ENCODE measurements at regions not wholly inside any gene's neighbourhood (a gene's known extent, or its start where the extent isn't known, plus 50 kb on each side); places are given as distances from the start of the nearest gene placed in this dataset.
A peak's percentile ranks its signal among the peaks of the same experiment; 100 is the strongest.

DNA sequence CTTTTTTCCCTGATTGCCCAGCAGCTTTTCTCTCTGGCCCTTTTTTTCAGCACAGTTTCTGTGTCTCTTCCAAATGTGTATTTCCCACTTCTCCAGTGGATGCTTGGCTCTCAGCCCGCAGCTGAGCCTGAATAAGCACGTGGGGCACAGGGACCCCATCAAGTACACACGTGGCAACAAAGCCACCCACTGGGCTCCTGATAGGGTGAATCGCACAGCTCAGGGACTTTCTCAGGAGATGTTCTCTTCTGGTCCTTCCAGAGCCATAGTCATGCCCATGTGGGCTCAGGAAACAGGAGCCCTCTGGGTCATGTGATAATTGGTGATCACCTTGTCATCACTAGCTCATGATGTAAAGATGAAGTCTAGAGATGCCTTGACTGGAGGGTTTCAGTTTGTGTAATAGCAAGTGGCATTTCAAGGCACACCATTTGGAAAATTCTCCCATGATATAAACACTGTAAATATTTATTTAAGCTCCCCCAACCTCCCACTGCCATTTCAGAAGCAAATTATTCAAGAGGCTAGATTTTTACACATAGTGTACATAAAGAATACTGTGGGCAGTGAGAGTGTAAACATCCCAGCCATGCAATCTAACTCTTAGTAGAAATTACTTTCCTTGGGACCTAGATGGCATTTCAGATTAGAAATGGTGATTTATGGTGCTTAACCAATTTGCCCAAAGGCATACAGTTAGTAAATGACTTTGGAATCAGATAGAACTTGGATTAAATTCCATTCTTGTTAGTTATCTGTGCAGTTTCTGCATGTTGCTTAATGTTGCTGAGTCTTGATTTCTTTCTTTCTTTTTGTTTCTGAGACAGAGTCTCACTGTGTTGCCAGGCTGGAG lies 597.5 kb downstream of the SLC4A3 start:
- no peak for TF ChIP-seq ZNF384 (IDR thresholded peaks at IDR 0.05)
- TF ChIP-seq, protein P1, sequence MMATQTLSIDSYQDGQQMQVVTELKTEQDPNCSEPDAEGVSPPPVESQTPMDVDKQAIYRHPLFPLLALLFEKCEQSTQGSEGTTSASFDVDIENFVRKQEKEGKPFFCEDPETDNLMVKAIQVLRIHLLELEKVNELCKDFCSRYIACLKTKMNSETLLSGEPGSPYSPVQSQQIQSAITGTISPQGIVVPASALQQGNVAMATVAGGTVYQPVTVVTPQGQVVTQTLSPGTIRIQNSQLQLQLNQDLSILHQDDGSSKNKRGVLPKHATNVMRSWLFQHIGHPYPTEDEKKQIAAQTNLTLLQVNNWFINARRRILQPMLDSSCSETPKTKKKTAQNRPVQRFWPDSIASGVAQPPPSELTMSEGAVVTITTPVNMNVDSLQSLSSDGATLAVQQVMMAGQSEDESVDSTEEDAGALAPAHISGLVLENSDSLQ (IDR thresholded peaks at IDR 0.05): peak; percentile 56
- no peak for TF ChIP-seq FOXA1 (IDR thresholded peaks at IDR 0.05)
- no peak for TF ChIP-seq SUZ12 (IDR thresholded peaks at IDR 0.05)
- TF ChIP-seq CTBP1 (IDR thresholded peaks at IDR 0.05; ENCODE audit: borderline replicate concordance): no peak
- no peak for TF ChIP-seq SP1 (IDR thresholded peaks at IDR 0.05)
- no peak for TF ChIP-seq BHLHE40 (IDR thresholded peaks at IDR 0.05; ENCODE audit: borderline replicate concordance)
- TF ChIP-seq ELF4 (IDR thresholded peaks at IDR 0.05): no peak
- TF ChIP-seq ARNT (IDR thresholded peaks at IDR 0.05): no peak
- TF ChIP-seq NFRKB (IDR thresholded peaks at IDR 0.05): no peak
- TF ChIP-seq FOXK2 (IDR thresholded peaks at IDR 0.05): no peak
- TF ChIP-seq TARDBP (IDR thresholded peaks at IDR 0.05): no peak
- no peak for TF ChIP-seq HDGF (IDR thresholded peaks at IDR 0.05; ENCODE audit: borderline replicate concordance)
- no peak for TF ChIP-seq FOXM1 (IDR thresholded peaks at IDR 0.05; ENCODE audit: borderline replicate concordance)

All from HEK293T (cell line).